CD14-positive monocyte (primary cell): ENCODE measurements at regions not wholly inside any gene's neighbourhood (a gene's known extent, or its start where the extent isn't known, plus 50 kb on each side); places are given as distances from the start of the nearest gene placed in this dataset.

Experiments
- DNase-seq, 3 donors: peaks; one replicate each; pipeline ENCODE4 v3.0.0-alpha.2; 2011 to 2022
- H2AFZ ChIP-seq: 2 replicates; pipeline ENCODE4 v1.6.0; 2012; ENCODE audit warnings: mild to moderate bottlenecking, low read depth, low read length, inconsistent platforms; ENCODE audit not compliant: insufficient read depth, poor library complexity, severe bottlenecking
- H3K27ac ChIP-seq, 2 donors: 1 replicate in 1 of 2; 2 replicates in 1 of 2; pipeline ENCODE4 v1.5.1; 2012 to 2013; ENCODE audit warnings: low read length in 2 of 2, control low read depth in 1 of 2, inconsistent platforms in 1 of 2, low read depth in 1 of 2, mild to moderate bottlenecking in 1 of 2
- H3K27me3 ChIP-seq, 2 donors: one replicate each; pipeline versions ENCODE4 v1.6.0 to v1.6.1; 2011 to 2013; ENCODE audit warnings: low read length in 2 of 2; ENCODE audit not compliant: control insufficient read depth in 2 of 2, insufficient read depth in 2 of 2
- H3K36me3 ChIP-seq, 2 donors: replicated peaks in 1 of 2; 1 replicate in 1 of 2; 2 replicates in 1 of 2; pipeline versions ENCODE4 v1.5.1 to v1.6.1; 2012 to 2013; ENCODE audit warnings: low read length in 2 of 2, control low read depth in 1 of 2, inconsistent platforms in 1 of 2, mild to moderate bottlenecking in 1 of 2; ENCODE audit not compliant: insufficient read depth in 2 of 2, control insufficient read depth in 1 of 2
- H3K4me1 ChIP-seq, 2 donors: 1 replicate in 1 of 2; 2 replicates in 1 of 2; pipeline versions ENCODE4 v1.5.1 to v1.6.1; 2012 to 2013; ENCODE audit warnings: low read length in 2 of 2, control low read depth in 1 of 2, inconsistent platforms in 1 of 2, mild to moderate bottlenecking in 1 of 2, moderate library complexity in 1 of 2; ENCODE audit not compliant: insufficient read depth in 2 of 2, control insufficient read depth in 1 of 2
- H3K4me2 ChIP-seq: replicated peaks from 2 replicates; pipeline ENCODE3; 2012; ENCODE audit warnings: low read length, moderate library complexity, mild to moderate bottlenecking; ENCODE audit not compliant: poor library complexity, severe bottlenecking; ENCODE audit errors: extremely low read depth
- H3K4me3 ChIP-seq, 3 experiments: fragments of 200-600 bp in 1 of 3; sonication (generic) in 1 of 3; replicated peaks in 1 of 3; 1 replicate in 2 of 3; 2 replicates in 1 of 3; pipeline ENCODE4 v1.5.1; 2011 to 2013; ENCODE audit warnings: low read length in 3 of 3, mild to moderate bottlenecking in 3 of 3, control low read depth in 2 of 3, low read depth in 2 of 3, inconsistent platforms in 1 of 3, moderate library complexity in 1 of 3
- H3K79me2 ChIP-seq: 2 replicates; pipeline ENCODE4 v1.6.0; 2012; ENCODE audit warnings: mild to moderate bottlenecking, control low read depth, inconsistent platforms, low read length, moderate library complexity; ENCODE audit not compliant: insufficient read depth
- H3K9ac ChIP-seq: 2 replicates; pipeline ENCODE4 v1.6.0; 2017; ENCODE audit warnings: low read length, mild to moderate bottlenecking; ENCODE audit not compliant: insufficient read depth, poor library complexity, severe bottlenecking
- H3K9me3 ChIP-seq, 2 donors: replicated peaks in 1 of 2; 1 replicate in 1 of 2; 2 replicates in 1 of 2; pipeline versions ENCODE4 v1.5.1 to v1.6.1; 2012 to 2013; ENCODE audit warnings: low read length in 2 of 2, control low read depth in 1 of 2; ENCODE audit not compliant: control insufficient read depth in 1 of 2, insufficient read depth in 1 of 2
- H4K20me1 ChIP-seq: 2 replicates; pipeline ENCODE4 v1.6.0; 2012; ENCODE audit warnings: mild to moderate bottlenecking, low read length, control low read depth, moderate library complexity; ENCODE audit not compliant: insufficient read depth
- H3K27ac Mint-ChIP-seq, 7 donors: one replicate each; pipeline ENCODE4 v1.8.0; 2020; ENCODE audit warnings: mild to moderate bottlenecking in 7 of 7, mixed read lengths in 7 of 7, moderate library complexity in 6 of 7, inconsistent platforms in 2 of 7
- H3K27me3 Mint-ChIP-seq, 3 donors: one replicate each; pipeline ENCODE4 v1.8.0; 2021 to 2022; ENCODE audit warnings: low read depth in 3 of 3, mild to moderate bottlenecking in 3 of 3, mixed read lengths in 3 of 3, moderate library complexity in 3 of 3, inconsistent platforms in 1 of 3
- H3K36me3 Mint-ChIP-seq, 2 donors: one replicate each; pipeline ENCODE4 v1.8.0; 2020; ENCODE audit warnings: mixed read lengths in 2 of 2, inconsistent platforms in 1 of 2, mild to moderate bottlenecking in 1 of 2
- H3K4me1 Mint-ChIP-seq: one replicate; pipeline ENCODE4 v1.8.0; 2020; ENCODE audit warnings: mild to moderate bottlenecking, mixed read lengths
- H3K4me3 Mint-ChIP-seq, 2 donors: one replicate each; pipeline ENCODE4 v1.8.0; 2020; ENCODE audit warnings: mild to moderate bottlenecking in 2 of 2, mixed read lengths in 2 of 2, moderate library complexity in 1 of 2
- H3K9me3 Mint-ChIP-seq, 7 donors: one replicate each; pipeline ENCODE4 v1.8.0; 2020 to 2022; ENCODE audit warnings: mixed read lengths in 7 of 7, mild to moderate bottlenecking in 6 of 7, moderate library complexity in 6 of 7, inconsistent platforms in 2 of 7
- WGBS: methylation state at CpG from one replicate; pipeline ENCODE4 v1.1.5; 2013; ENCODE audit warnings: missing lambda C conversion rate; ENCODE audit not compliant: insufficient coverage; 5-methylcytosine and 5-hydroxymethylcytosine counted together
- intact Hi-C, 2 donors: fragments of 100-400 bp; cut with micrococcal nuclease; formaldehyde crosslinking; loops; one replicate each; pipeline versions ENCODE4 v1.15.0 to v1.15.1; 2023
- TF ChIP-seq, protein P1 (sequence below): fragments of 200-600 bp; IDR thresholded peaks from one replicate; pipeline ENCODE4 v1.8.0; 2022; ENCODE audit warnings: antibody characterized with exemption, mild to moderate bottlenecking

DNA sequence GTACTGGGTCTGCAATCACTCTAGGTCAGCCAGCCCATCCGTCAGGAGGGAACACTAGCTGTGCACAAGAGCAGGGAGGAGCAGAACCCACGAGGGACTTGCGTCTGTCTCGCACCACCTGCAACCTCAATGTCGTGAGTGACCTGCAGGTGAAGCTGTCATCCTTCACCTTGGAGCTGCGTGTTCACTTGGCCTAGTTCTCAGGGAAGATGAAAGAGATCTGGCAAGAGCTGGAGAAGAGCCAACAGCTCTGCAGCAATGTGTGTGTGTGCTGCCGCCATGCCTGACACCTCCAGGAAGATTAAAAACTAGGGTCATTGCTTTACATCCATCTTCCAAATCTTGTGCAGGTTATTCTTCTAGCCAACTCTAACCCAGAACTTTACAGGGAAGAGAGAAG lies 117.6 kb upstream of the MRI1 start:
- Histone ChIP-seq H3K36me3 (no peaks in the 10 kb centered on the region), H3K4me3 (no peak overlapping the region), H3K27me3 (no peaks in the 10 kb centered on the region), H3K4me2 (no peak overlapping the region), H3K27ac (no peak overlapping the region), H2AFZ (no peak overlapping the region), H3K9ac (no peak overlapping the region), H3K4me1 (no peaks in the 10 kb centered on the region), H3K79me2 (no peaks in the 10 kb centered on the region), H4K20me1 (no peaks in the 10 kb centered on the region), H3K9me3 (peaks cover 3 to 4% of the 10 kb centered on the region in 2 donors)
- intact Hi-C loops, result no loop called here
- no peak overlapping the region for H3K27ac Mint-ChIP-seq
- peaks cover 4 to 6% (median 4%) of the 10 kb centered on the region in 3 donors for H3K27me3 Mint-ChIP-seq
- no peaks in the 10 kb centered on the region for H3K4me1 Mint-ChIP-seq
- H3K36me3 Mint-ChIP-seq, result no peaks in the 10 kb centered on the region
- H3K9me3 Mint-ChIP-seq, result peaks cover 4 to 19% (median 9%) of the 10 kb centered on the region in 7 donors
- 77% methylated on average over 6 of the region's 7 CpGs for WGBS
- DNase-seq, result no peak
- no peak overlapping the region for H3K4me3 Mint-ChIP-seq
- TF ChIP-seq, protein P1, sequence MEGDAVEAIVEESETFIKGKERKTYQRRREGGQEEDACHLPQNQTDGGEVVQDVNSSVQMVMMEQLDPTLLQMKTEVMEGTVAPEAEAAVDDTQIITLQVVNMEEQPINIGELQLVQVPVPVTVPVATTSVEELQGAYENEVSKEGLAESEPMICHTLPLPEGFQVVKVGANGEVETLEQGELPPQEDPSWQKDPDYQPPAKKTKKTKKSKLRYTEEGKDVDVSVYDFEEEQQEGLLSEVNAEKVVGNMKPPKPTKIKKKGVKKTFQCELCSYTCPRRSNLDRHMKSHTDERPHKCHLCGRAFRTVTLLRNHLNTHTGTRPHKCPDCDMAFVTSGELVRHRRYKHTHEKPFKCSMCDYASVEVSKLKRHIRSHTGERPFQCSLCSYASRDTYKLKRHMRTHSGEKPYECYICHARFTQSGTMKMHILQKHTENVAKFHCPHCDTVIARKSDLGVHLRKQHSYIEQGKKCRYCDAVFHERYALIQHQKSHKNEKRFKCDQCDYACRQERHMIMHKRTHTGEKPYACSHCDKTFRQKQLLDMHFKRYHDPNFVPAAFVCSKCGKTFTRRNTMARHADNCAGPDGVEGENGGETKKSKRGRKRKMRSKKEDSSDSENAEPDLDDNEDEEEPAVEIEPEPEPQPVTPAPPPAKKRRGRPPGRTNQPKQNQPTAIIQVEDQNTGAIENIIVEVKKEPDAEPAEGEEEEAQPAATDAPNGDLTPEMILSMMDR, result no peak

DNA sequence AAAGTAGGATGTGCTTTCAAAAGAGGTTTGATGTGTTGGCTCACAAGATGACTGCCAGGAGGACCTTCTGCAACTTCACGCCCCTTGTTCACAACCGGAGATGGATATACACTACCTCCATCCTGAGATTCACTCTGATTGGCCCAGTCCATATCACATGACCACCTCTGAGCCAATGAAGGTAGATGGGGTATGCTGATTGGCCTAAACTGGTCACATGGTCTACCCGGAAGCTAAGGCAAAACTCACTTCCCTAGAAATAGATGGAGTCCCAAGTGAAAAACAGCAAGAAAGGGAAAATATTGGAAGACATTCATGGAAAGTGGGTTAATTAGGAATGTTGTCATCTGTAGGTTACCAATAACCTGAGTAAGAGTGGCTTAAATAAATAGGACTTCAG lies 119.7 kb upstream of the MRI1 start:
- no peak for DNase-seq
- no peak overlapping the region for H3K27ac Mint-ChIP-seq
- Histone ChIP-seq H3K79me2 (no peaks in the 10 kb centered on the region), H3K27me3 (no peaks in the 10 kb centered on the region), H3K36me3 (no peaks in the 10 kb centered on the region), H3K4me1 (no peaks in the 10 kb centered on the region), H3K9me3 (peaks cover 3 to 4% of the 10 kb centered on the region in 2 donors), H3K27ac (no peak overlapping the region), H3K4me3 (no peak overlapping the region), H3K4me2 (no peak overlapping the region), H3K9ac (no peak overlapping the region), H4K20me1 (no peaks in the 10 kb centered on the region), H2AFZ (no peak overlapping the region)
- peaks cover 3 to 7% (median 4%) of the 10 kb centered on the region in 3 donors for H3K27me3 Mint-ChIP-seq
- H3K4me1 Mint-ChIP-seq, result no peaks in the 10 kb centered on the region
- no peaks in the 10 kb centered on the region for H3K36me3 Mint-ChIP-seq
- TF ChIP-seq, protein P1, result no peak
- intact Hi-C loops, result no loop called here
- WGBS, result no CpG with 5 or more reads among the region's 3 CpGs
- H3K9me3 Mint-ChIP-seq, result peaks cover 4 to 27% (median 9%) of the 10 kb centered on the region in 7 donors
- H3K4me3 Mint-ChIP-seq, result no peak overlapping the region
